ENCODE measurements at regions not wholly inside any gene's neighbourhood (a gene's known extent, or its start where the extent isn't known, plus 50 kb on each side); places are given as distances from the start of the nearest gene placed in this dataset.

DNA sequence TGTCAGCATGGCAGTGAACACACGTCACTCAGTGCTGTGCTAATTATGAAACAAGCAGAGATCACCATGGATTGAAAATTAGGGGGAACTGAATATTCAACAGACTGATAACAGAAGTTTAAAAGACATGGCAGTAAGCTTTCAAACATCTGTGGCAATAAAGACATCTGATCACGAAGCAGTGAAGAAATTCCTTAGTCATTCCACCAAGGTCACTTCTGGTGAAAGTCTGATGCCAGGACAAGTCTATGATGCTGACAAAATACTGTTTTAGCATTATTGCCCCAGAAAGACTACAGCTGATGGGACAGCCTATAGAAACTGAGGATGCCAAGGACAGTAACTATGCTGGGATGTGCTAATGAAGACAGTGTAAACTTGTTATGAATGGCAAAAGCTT, 126.9 kb upstream of the RBM19 start:
- TF ChIP-seq, protein P1, sequence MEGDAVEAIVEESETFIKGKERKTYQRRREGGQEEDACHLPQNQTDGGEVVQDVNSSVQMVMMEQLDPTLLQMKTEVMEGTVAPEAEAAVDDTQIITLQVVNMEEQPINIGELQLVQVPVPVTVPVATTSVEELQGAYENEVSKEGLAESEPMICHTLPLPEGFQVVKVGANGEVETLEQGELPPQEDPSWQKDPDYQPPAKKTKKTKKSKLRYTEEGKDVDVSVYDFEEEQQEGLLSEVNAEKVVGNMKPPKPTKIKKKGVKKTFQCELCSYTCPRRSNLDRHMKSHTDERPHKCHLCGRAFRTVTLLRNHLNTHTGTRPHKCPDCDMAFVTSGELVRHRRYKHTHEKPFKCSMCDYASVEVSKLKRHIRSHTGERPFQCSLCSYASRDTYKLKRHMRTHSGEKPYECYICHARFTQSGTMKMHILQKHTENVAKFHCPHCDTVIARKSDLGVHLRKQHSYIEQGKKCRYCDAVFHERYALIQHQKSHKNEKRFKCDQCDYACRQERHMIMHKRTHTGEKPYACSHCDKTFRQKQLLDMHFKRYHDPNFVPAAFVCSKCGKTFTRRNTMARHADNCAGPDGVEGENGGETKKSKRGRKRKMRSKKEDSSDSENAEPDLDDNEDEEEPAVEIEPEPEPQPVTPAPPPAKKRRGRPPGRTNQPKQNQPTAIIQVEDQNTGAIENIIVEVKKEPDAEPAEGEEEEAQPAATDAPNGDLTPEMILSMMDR (IDR thresholded peaks at IDR 0.05; ENCODE audit: poor library complexity) = no peak
- TF ChIP-seq EZH2 (IDR thresholded peaks at IDR 0.05; ENCODE audit: borderline replicate concordance) = no peak
- TF ChIP-seq EZH2phosphoT487 (IDR thresholded peaks at IDR 0.05; ENCODE audit: low read depth, severe bottlenecking, unreplicated experiment) = no peak

All from hepatocyte (in vitro differentiated cells).